ENCODE measurements at regions not wholly inside any gene's neighbourhood (a gene's known extent, or its start where the extent isn't known, plus 50 kb on each side); places are given as distances from the start of the nearest gene placed in this dataset.
"Not testable (repeated sequence)": the region's sequence is repeated elsewhere in the genome, so short reads cannot be mapped to it uniquely, and the experiment has no call there.

GRCh38 chr12:123061441-123062205 lies 81.1 kb downstream of the ARL6IP4 start:
- DNase-seq, result no peak

DNA sequence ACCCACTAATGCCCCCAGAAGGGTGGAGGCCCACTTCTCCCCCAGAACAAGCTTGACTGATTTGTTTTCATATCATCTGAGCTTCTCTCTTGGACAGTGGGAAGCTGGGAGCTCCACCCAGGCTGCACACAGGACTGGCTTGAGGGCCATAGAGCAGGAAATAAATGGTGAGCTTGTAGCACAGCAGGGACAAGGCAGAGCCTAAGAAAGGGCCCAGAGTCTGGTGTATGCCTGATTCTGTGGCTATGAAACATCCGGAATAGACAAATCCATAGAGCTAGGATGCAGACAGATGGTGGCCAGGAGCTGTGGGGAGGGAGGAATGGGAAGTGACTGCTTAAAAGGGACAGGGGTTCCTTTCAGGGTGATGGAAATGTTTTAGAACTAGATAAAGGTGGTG lies 79.0 kb downstream of the ARL6IP4 start:
- no peak for DNase-seq

DNA sequence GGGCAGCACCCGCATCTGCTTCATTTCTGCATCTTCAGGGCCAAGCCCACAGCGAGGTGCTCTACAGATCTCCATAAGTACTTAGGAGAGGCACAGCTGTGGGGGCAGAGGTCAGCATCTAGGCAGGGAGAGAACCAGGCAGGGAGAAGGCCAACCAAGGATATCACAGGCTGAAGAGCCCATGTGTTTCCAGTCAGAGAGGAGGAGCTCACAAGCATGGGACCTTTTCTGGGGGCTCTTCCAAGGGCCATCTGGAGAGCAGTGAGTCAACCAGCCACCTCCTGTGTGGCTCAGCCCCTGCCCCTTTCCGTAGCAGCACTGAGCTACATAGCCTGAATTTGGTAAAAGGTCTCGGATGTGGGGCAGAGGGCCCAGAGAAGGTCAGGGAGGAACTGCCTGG lies 78.5 kb downstream of the ARL6IP4 start:
- DNase-seq, result no peak

DNA sequence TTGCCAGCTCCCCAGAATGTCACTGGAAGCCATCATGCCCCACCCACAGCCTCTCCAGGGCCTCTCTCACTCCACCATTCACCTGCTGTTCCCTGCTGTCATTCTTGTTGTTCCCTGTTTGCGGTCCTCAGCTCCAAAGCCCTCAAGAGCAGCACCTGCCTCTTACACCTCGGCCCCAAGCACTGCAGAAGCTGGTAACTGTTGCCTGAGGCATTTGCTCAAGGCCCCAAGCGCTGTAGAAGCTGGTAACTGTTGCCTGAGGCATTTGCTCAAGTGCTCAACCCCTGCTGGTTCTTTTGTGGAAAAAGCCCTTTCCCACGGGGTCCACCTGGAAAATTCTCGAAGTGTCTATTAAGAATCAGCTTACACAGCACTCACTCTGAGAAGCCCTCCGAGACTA lies 78.0 kb downstream of the ARL6IP4 start:
- DNase-seq, result no peak

DNA sequence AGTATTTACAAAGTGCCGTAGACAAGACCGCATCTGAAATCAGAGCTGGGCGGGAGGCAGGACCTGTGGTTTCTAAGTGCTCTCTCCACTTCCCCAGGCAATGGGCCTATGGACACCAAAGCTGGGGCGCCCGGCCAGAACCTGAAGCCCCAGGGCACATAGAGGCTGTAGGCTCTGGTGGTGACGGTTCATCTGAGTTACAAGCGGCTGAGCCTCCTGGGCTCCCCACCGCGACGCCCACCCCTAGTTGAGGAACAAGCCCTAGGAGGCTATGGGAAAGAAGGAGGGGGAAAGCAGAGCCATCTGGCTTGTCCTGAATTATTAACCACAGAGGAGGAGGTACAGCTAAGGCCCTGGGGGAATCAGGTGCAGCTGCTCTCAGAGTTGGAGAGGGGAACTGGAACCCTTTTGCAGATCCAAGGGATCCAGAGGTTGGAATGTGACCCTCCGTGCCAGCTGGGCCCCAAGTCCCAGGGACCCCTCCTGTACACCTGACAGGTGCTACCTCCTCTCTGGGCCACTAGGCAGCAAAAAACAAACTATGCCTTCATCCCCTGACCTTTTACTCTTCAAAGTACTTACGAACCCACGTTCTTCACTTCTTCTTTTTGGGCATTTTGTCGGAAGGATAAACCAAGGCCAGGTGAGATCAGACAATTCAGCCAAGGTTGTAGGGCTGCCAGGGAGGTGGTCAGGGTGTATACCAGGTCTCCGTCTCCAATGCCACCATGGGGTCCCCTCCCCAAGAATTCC lies 77.2 kb downstream of the ARL6IP4 start:
- DNase-seq, result no peak

DNA sequence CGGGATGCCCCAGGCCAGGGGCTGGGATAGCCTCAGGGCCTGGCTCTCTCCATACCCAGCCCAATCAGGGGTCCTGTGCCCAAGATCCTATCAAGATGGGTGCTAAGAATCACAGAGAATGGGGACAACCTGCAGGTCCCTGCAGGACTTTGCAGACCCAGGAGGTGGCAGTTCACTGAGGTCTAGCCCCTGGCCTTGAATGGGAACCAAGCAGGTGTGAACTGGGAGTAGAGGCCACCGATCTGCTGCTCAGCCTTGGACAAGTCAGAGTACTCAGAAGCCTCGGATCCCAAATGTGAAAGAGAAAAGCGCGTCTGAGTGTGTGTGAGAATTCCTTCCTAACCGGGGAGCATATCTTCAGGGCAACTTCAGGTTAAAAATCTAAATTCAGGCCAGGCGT lies 76.2 kb downstream of the ARL6IP4 start:
- no peak for DNase-seq

DNA sequence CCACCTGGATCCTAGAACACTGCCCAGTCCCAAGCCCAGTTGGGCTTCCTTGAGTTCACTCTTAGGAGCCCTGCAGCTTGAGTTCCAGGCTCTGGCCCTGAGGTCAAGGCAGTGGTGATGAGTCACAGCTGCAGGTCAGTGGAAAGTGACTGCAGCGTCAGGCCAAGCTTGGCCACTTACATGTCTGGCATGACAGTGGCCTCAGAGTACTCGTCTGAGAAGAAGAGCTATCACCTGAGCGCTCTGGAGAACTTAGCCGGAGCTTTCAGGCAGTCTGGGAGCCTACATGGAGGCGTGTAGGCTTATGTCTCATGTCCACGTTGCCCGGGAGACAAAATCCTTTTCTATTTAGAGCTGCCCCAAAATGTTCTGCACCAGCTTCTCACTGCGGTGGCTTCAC lies 75.6 kb downstream of the ARL6IP4 start:
- DNase-seq, result no peak

GRCh38 chr12:123055281-123055766 lies 74.8 kb downstream of the ARL6IP4 start:
- DNase-seq, result no peak

- no peak for DNase-seq
These were observed 73.9 kb downstream of the ARL6IP4 start for GRCh38 chr12:123054371-123054770.

DNA sequence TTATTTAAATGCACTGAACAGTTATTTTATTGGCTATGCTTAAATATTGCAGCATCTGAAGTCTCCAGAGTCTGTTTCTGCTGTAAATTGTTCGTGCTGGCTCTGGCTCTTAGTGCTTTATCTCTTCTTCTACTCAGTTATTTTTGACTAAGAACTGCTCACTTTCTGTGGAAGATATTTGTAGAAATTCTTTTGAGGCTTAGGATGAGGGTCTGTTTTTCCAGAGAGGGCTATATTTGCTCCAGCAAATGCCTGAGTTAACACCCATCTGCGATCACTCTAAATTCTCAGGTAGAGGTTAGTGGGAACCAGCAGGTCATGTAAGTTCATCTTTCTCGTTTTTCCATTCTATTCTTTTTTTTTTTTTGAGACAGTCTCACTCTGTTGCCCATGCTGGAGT lies 71.1 kb downstream of the ARL6IP4 start:
- no peak for DNase-seq

DNA sequence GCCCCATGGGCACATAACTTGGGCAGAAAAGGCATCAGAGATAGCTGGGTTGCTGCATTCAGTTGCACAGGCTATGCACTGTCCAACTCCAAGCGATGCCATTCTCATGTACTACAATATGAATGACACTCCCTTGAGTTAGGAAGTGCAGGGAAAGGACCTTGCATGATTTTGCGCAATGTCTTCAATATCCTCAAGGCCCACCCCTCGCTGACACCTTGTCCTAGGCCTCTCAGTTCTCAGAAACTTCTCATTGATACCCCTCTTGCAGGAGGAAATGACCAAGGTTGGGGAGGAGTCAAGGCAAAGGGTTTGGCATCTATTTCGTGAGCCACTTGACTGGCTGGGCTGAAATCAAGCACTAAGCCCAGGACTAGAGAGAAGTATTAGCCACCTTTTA lies 70.4 kb downstream of the ARL6IP4 start:
- DNase-seq, result no peak

DNA sequence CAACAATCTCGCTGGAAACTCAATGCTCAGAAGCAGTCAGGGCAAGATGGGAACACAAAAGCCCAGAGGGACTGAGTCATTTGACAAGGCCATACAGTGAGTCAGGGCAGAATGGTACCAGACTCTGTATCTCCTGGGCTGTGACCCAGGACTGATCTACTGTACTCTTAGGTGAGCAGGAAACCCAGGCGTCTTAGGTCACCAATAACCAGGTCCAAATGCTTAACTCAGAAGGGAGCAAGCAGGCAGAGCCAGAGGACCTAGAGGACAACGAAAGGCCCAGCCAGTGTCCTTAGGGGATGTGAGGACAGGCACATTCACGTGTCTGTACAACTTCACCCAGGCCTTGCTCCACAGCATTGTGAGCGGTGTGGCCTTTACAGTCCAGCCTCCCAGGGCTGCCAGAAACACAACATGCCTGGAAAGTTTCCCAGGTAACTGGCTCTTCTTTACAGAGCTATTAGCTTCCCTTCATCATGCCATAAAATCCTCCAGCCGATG lies 69.9 kb downstream of the ARL6IP4 start:
- no peak for DNase-seq

GRCh38 chr12:123049398-123050240 lies 69.1 kb downstream of the ARL6IP4 start:
- DNase-seq, result no peak

- DNase-seq, result not testable (repeated sequence)
These were observed 67.4 kb downstream of the ARL6IP4 start for GRCh38 chr12:123047892-123048291.

DNA sequence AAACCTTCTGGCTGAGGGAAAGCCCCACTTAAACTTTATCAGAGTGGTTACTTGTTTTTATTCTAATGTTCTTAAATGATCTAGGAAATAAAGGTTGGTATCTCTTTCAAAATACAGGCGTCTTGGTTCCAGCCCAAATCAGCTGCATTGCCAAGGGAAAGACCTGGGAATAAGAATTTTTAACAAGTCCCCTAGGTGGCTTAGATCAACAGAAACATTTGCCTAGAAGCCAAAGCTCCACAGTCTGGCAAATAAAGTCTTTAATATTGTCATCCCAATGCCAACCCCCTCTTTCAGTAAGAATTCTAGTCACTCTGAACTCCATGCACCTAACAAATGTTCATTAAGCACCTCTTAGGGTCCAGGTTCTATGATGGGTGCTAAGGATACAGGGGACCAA lies 66.8 kb downstream of the ARL6IP4 start:
- DNase-seq, result no peak

DNA sequence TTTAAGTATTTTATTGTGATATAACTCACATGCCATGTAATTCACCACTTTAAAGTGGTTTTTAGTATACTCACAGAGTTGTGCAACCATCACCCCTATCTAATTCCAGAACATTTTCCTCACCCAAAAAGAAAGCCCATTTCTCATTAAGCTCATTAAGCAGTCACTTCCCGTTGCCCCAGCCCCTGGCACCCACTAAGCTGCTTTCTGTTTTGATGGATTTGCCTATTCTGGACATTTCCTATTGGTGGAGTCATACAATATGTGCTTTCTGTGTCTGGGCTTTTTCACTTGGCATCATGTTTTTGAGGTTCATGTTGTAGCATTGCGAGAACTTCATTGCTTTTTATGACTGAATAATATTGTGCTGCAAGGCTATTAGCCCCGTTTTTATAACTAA lies 66.0 kb downstream of the ARL6IP4 start:
- DNase-seq, result no peak

- no peak for DNase-seq
These were observed 65.2 kb downstream of the ARL6IP4 start for GRCh38 chr12:123045678-123046077.

GRCh38 chr12:123044351-123044750 lies 63.9 kb downstream of the ARL6IP4 start:
- DNase-seq, result no peak

- peak; percentile 79 for DNase-seq
These were observed 63.1 kb downstream of the ARL6IP4 start for GRCh38 chr12:123043536-123044001.

- no peak for DNase-seq
These were observed 62.4 kb downstream of the ARL6IP4 start for GRCh38 chr12:123042833-123043232.

- no peak for DNase-seq
These were observed 61.6 kb downstream of the ARL6IP4 start for GRCh38 chr12:123041811-123042655.

GRCh38 chr12:123041042-123041531 lies 60.6 kb downstream of the ARL6IP4 start:
- DNase-seq, result no peak
